GM12892 (cell line): ENCODE measurements at regions not wholly inside any gene's neighbourhood (a gene's known extent, or its start where the extent isn't known, plus 50 kb on each side); places are given as distances from the start of the nearest gene placed in this dataset.

Source experiments
- DNase-seq: peaks from one replicate; pipeline ENCODE4 v3.0.0; 2011; ENCODE audit not compliant: insufficient read length
- FAIRE-seq: peaks from 2 replicates; lab custom pipeline; 2011; peaks lifted over from hg19 to GRCh38; lab: Jason Lieb, UNC
- POLR2A ChIP-seq: IDR thresholded peaks from 2 replicates; pipeline ENCODE4 v1.6.1; 2011; ENCODE audit warnings: low read depth, low read length, control low read depth
- POLR2AphosphoS5 ChIP-seq: IDR thresholded peaks from 2 replicates; pipeline ENCODE4 v1.6.1; 2011; ENCODE audit warnings: low read depth, low read length, control low read depth
- TAF1 ChIP-seq: IDR thresholded peaks from 2 replicates; pipeline ENCODE4 v1.6.1; 2011; ENCODE audit warnings: low read depth, mild to moderate bottlenecking, control low read depth, low read length, borderline replicate concordance

GRCh38 chr13:22369090-22369489 lies 698.2 kb downstream of the FGF9 start:
- no peak for FAIRE-seq

GRCh38 chr13:22369840-22370239 lies 699.0 kb downstream of the FGF9 start:
- DNase-seq (no peak), FAIRE-seq (no peak)
- TF ChIP-seq POLR2AphosphoS5 (no peak), TAF1 (no peak)

More at GRCh38 chr13:22369090-22369489, 698.2 kb downstream of the FGF9 start:
- no peak for TF ChIP-seq POLR2AphosphoS5
- DNase-seq = no peak

- no peak for FAIRE-seq
- DNase-seq = no peak
- TF ChIP-seq TAF1 = no peak
- TF ChIP-seq POLR2A = no peak
- TF ChIP-seq POLR2AphosphoS5 = no peak
These were observed 701.4 kb downstream of the FGF9 start for GRCh38 chr13:22372261-22372660.

- DNase-seq (no peak), FAIRE-seq (no peak)
- no peak for TF ChIP-seq POLR2A
- TF ChIP-seq POLR2AphosphoS5 = no peak
- TF ChIP-seq TAF1 = no peak
These were observed 704.3 kb downstream of the FGF9 start for GRCh38 chr13:22375151-22375550.

- FAIRE-seq (no peak), DNase-seq (no peak)
- no peak for TF ChIP-seq TAF1
- TF ChIP-seq POLR2A = no peak
- TF ChIP-seq POLR2AphosphoS5 = no peak
These were observed 717.0 kb downstream of the FGF9 start for GRCh38 chr13:22387899-22388298.

- TF ChIP-seq POLR2AphosphoS5 = no peak
- DNase-seq (no peak), FAIRE-seq (no peak)
These were observed 729.0 kb downstream of the FGF9 start for GRCh38 chr13:22399801-22400420.

GRCh38 chr13:22402682-22403081 lies 731.8 kb downstream of the FGF9 start:
- TF ChIP-seq POLR2AphosphoS5 (no peak), TAF1 (no peak), POLR2A (no peak)
- FAIRE-seq (no peak), DNase-seq (no peak)

GRCh38 chr13:22403144-22403543 lies 732.3 kb downstream of the FGF9 start:
- DNase-seq (no peak), FAIRE-seq (no peak)
- TF ChIP-seq POLR2A = no peak
- no peak for TF ChIP-seq POLR2AphosphoS5
- no peak for TF ChIP-seq TAF1

- TF ChIP-seq POLR2A (no peak), TAF1 (no peak), POLR2AphosphoS5 (no peak)
- FAIRE-seq = no peak
- no peak for DNase-seq
These were observed 735.0 kb downstream of the FGF9 start for GRCh38 chr13:22405891-22406290.

GRCh38 chr13:22412452-22412851 lies 741.6 kb downstream of the FGF9 start:
- DNase-seq (no peak), FAIRE-seq (no peak)
- no peak for TF ChIP-seq POLR2A
- TF ChIP-seq POLR2AphosphoS5 = no peak
- no peak for TF ChIP-seq TAF1

GRCh38 chr13:22422023-22422422 lies 751.1 kb downstream of the FGF9 start:
- TF ChIP-seq TAF1 (no peak), POLR2AphosphoS5 (no peak), POLR2A (no peak)
- DNase-seq (no peak), FAIRE-seq (no peak)

- no peak for TF ChIP-seq POLR2A
- TF ChIP-seq POLR2AphosphoS5 = no peak
- TF ChIP-seq TAF1 = no peak
- no peak for DNase-seq
- FAIRE-seq = no peak
These were observed 751.8 kb downstream of the FGF9 start for GRCh38 chr13:22422712-22423111.

GRCh38 chr13:22423261-22423660 lies 752.4 kb downstream of the FGF9 start:
- TF ChIP-seq POLR2A (no peak), POLR2AphosphoS5 (no peak), TAF1 (no peak)
- FAIRE-seq = no peak

More at GRCh38 chr13:22423261-22423660, 752.4 kb downstream of the FGF9 start:
- DNase-seq = no peak
